Adrenal gland (tissue), 5 donors: ENCODE measurements at regions not wholly inside any gene's neighbourhood (a gene's known extent, or its start where the extent isn't known, plus 50 kb on each side); places are given as distances from the start of the nearest gene placed in this dataset.

Source experiments
- CTCF ChIP-seq, 6 experiments: fragments of 450-650 bp in 4 of 6; fragments of 200-600 bp in 2 of 6; sonication (generic) in 1 of 6; IDR thresholded peaks; 1 replicate in 5 of 6; 2 replicates in 1 of 6; pipeline versions ENCODE4 v1.5.1 to v1.8.0; 2016 to 2021; ENCODE audit warnings: antibody characterized with exemption in 6 of 6, mild to moderate bottlenecking in 2 of 6, moderate library complexity in 1 of 6
- POLR2A ChIP-seq, 2 donors: fragments of 450-650 bp; IDR thresholded peaks; one replicate each; pipeline ENCODE4 v1.6.1; 2017; ENCODE audit warnings: antibody characterized with exemption in 2 of 2, mild to moderate bottlenecking in 2 of 2, moderate library complexity in 1 of 2
- donor health status: DM: no; HTN: no; CAD: no.

GRCh38 chr15:38019066-38019465, 84.6 kb downstream of the TMCO5A start:
- TF ChIP-seq CTCF (IDR thresholded peaks at IDR 0.05) (no peak), POLR2A (IDR thresholded peaks at IDR 0.05) (no peak)
